ENCODE measurements at regions not wholly inside any gene's neighbourhood (a gene's known extent, or its start where the extent isn't known, plus 50 kb on each side); places are given as distances from the start of the nearest gene placed in this dataset.
A peak's percentile ranks its signal among the peaks of the same experiment; 100 is the strongest.

DNA sequence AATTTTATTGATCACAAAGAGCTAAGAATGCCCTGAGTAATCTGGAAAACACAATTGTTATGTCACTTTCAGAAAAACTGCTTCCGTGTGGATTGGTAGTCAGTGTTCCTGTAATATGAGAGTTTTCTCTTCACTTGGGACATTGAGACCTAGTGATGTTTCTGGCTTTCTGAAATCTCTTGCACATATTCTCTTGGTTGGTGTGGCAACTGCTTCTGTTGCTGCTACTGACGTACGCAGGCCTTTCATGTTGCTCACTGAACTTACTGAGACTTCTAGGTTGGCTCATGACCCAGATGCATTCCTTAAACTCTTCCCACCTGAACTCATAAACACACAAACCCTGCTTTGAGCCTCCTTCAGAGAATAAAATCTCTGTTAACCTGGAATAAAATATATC is 175.0 kb upstream of the PFN2 start:
- peaks cover 15% of the 10 kb centered on the region for H3K4me1 Mint-ChIP-seq
- ATAC-seq (no peak), DNase-seq (ENCODE audit: low spot score) (no peak)
- TF ChIP-seq, protein P1, sequence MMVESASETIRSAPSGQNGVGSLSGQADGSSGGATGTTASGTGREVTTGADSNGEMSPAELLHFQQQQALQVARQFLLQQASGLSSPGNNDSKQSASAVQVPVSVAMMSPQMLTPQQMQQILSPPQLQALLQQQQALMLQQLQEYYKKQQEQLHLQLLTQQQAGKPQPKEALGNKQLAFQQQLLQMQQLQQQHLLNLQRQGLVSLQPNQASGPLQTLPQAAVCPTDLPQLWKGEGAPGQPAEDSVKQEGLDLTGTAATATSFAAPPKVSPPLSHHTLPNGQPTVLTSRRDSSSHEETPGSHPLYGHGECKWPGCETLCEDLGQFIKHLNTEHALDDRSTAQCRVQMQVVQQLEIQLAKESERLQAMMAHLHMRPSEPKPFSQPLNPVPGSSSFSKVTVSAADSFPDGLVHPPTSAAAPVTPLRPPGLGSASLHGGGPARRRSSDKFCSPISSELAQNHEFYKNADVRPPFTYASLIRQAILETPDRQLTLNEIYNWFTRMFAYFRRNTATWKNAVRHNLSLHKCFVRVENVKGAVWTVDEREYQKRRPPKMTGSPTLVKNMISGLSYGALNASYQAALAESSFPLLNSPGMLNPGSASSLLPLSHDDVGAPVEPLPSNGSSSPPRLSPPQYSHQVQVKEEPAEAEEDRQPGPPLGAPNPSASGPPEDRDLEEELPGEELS (CRISPR knock-in tag; IDR thresholded peaks at IDR 0.05): no peak
- no peak for TF ChIP-seq ZNF138 (CRISPR knock-in tag; conservative IDR thresholded peaks at IDR 0.05)
- TF ChIP-seq, protein P2, sequence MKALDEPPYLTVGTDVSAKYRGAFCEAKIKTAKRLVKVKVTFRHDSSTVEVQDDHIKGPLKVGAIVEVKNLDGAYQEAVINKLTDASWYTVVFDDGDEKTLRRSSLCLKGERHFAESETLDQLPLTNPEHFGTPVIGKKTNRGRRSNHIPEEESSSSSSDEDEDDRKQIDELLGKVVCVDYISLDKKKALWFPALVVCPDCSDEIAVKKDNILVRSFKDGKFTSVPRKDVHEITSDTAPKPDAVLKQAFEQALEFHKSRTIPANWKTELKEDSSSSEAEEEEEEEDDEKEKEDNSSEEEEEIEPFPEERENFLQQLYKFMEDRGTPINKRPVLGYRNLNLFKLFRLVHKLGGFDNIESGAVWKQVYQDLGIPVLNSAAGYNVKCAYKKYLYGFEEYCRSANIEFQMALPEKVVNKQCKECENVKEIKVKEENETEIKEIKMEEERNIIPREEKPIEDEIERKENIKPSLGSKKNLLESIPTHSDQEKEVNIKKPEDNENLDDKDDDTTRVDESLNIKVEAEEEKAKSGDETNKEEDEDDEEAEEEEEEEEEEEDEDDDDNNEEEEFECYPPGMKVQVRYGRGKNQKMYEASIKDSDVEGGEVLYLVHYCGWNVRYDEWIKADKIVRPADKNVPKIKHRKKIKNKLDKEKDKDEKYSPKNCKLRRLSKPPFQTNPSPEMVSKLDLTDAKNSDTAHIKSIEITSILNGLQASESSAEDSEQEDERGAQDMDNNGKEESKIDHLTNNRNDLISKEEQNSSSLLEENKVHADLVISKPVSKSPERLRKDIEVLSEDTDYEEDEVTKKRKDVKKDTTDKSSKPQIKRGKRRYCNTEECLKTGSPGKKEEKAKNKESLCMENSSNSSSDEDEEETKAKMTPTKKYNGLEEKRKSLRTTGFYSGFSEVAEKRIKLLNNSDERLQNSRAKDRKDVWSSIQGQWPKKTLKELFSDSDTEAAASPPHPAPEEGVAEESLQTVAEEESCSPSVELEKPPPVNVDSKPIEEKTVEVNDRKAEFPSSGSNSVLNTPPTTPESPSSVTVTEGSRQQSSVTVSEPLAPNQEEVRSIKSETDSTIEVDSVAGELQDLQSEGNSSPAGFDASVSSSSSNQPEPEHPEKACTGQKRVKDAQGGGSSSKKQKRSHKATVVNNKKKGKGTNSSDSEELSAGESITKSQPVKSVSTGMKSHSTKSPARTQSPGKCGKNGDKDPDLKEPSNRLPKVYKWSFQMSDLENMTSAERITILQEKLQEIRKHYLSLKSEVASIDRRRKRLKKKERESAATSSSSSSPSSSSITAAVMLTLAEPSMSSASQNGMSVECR (CRISPR knock-in tag; IDR thresholded peaks at IDR 0.05; ENCODE audit: borderline replicate concordance): no peak
- TF ChIP-seq, protein P3, sequence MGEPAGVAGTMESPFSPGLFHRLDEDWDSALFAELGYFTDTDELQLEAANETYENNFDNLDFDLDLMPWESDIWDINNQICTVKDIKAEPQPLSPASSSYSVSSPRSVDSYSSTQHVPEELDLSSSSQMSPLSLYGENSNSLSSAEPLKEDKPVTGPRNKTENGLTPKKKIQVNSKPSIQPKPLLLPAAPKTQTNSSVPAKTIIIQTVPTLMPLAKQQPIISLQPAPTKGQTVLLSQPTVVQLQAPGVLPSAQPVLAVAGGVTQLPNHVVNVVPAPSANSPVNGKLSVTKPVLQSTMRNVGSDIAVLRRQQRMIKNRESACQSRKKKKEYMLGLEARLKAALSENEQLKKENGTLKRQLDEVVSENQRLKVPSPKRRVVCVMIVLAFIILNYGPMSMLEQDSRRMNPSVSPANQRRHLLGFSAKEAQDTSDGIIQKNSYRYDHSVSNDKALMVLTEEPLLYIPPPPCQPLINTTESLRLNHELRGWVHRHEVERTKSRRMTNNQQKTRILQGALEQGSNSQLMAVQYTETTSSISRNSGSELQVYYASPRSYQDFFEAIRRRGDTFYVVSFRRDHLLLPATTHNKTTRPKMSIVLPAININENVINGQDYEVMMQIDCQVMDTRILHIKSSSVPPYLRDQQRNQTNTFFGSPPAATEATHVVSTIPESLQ (CRISPR knock-in tag; IDR thresholded peaks at IDR 0.05): no peak
- TF ChIP-seq ZNF416 (CRISPR knock-in tag; IDR thresholded peaks at IDR 0.05): no peak
- TF ChIP-seq GRHL2 (CRISPR knock-in tag; IDR thresholded peaks at IDR 0.05; ENCODE audit: insufficient replicate concordance, severe bottlenecking): no peak
- TF ChIP-seq, protein P4, sequence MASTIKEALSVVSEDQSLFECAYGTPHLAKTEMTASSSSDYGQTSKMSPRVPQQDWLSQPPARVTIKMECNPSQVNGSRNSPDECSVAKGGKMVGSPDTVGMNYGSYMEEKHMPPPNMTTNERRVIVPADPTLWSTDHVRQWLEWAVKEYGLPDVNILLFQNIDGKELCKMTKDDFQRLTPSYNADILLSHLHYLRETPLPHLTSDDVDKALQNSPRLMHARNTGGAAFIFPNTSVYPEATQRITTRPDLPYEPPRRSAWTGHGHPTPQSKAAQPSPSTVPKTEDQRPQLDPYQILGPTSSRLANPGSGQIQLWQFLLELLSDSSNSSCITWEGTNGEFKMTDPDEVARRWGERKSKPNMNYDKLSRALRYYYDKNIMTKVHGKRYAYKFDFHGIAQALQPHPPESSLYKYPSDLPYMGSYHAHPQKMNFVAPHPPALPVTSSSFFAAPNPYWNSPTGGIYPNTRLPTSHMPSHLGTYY (CRISPR knock-in tag; IDR thresholded peaks at IDR 0.05): no peak
- TF ChIP-seq, protein P5, sequence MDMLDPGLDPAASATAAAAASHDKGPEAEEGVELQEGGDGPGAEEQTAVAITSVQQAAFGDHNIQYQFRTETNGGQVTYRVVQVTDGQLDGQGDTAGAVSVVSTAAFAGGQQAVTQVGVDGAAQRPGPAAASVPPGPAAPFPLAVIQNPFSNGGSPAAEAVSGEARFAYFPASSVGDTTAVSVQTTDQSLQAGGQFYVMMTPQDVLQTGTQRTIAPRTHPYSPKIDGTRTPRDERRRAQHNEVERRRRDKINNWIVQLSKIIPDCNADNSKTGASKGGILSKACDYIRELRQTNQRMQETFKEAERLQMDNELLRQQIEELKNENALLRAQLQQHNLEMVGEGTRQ (CRISPR knock-in tag; IDR thresholded peaks at IDR 0.05): no peak
- no peak for TF ChIP-seq TEAD4 (CRISPR knock-in tag; IDR thresholded peaks at IDR 0.05)
- H3K9me3 Mint-ChIP-seq: no peaks in the 10 kb centered on the region
- CTCF ChIA-PET: no interaction called here
- no peaks in the 10 kb centered on the region for H3K36me3 Mint-ChIP-seq
- no peak overlapping the region for H3K27ac Mint-ChIP-seq
- H3K4me3 Mint-ChIP-seq: no peak overlapping the region
- H3K27me3 Mint-ChIP-seq (ENCODE audit: low read depth): no peaks in the 10 kb centered on the region; the same call in 1 of the 2 replicates
- POLR2A ChIA-PET: no interaction called here

DNA sequence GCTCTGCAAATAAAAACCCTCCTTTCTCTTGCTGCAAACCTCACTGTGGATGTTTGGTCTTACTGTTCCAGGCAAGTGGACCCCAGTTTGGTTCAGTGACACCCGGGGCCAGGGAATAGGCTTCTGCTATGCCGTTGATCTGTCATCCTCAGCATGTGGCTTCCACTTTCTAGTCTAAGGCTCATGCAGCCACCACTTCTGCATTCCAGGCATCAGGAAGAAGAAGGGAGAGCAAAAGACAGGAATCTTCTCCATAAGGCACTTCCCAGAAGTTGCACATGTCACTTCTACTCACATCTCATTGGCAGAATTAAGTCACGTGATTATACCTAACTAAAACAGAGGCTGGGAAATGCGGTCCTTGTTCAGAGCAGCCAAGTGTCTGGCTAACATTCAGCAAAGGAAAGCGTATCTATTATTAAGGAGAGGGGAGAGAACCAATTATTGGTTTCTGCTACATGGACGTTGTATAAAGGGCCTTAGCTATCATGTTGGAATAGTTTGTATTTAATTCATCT is 173.6 kb upstream of the PFN2 start:
- peak; percentile 44; the same call in 1 of the 2 replicates for ATAC-seq
- Mint-ChIP-seq H3K4me1 (peaks cover 15% of the 10 kb centered on the region), H3K27ac (no peak overlapping the region), H3K27me3 (ENCODE audit: low read depth) (no peaks in the 10 kb centered on the region; the same call in 1 of the 2 replicates), H3K36me3 (no peaks in the 10 kb centered on the region), H3K4me3 (no peak overlapping the region), H3K9me3 (no peaks in the 10 kb centered on the region)
- CTCF ChIA-PET: no interaction called here
- no peak for DNase-seq (ENCODE audit: low spot score)
- POLR2A ChIA-PET: no interaction called here
- TF ChIP-seq SMAD4 (CRISPR knock-in tag; IDR thresholded peaks at IDR 0.05) (no peak), TEAD1 (CRISPR knock-in tag; IDR thresholded peaks at IDR 0.05) (no peak), TCF7 (CRISPR knock-in tag; IDR thresholded peaks at IDR 0.05; ENCODE audit: low read depth) (no peak), ZNF671 (CRISPR knock-in tag; IDR thresholded peaks at IDR 0.05) (no peak), ESRRA (CRISPR knock-in tag; IDR thresholded peaks at IDR 0.05; ENCODE audit: borderline replicate concordance) (no peak)
- TF ChIP-seq, protein P6, sequence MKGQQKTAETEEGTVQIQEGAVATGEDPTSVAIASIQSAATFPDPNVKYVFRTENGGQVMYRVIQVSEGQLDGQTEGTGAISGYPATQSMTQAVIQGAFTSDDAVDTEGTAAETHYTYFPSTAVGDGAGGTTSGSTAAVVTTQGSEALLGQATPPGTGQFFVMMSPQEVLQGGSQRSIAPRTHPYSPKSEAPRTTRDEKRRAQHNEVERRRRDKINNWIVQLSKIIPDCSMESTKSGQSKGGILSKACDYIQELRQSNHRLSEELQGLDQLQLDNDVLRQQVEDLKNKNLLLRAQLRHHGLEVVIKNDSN (CRISPR knock-in tag; IDR thresholded peaks at IDR 0.05): no peak; the same call in 1 of the 2 replicates
- TF ChIP-seq, protein P7, sequence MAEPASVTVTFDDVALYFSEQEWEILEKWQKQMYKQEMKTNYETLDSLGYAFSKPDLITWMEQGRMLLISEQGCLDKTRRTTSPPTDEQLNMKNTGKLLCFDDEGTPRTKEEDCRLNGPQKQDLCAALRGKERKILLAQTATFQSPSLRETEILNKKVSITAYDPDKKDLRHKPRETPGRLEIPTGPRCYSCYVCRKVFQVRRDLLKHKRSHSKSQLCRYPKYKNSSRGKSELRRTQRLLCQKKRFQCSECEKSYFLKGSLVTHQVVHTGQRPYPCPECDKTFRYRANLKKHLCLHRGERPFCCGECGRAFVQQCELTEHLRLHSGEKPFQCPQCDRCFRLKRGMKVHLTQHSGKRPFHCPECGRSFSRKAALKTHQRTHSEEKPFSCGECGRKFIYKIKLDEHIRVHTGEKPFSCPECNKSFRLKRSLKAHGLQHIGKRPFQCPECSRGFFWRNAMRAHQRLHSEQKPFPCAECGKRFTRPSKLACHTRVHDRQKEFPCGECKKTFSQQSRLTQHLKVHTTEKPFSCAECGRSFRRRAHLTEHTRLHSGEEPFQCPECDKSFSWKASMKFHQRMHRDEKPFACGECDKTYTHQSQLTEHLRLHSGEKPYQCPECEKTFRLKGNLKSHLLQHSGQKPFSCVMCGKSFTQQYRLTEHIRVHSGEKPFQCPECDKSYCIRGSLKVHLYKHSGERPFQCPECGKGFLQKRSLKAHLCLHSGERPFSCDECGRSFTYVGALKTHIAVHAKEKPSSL (CRISPR knock-in tag; conservative IDR thresholded peaks at IDR 0.05): no peak
- TF ChIP-seq, protein P5 (CRISPR knock-in tag; IDR thresholded peaks at IDR 0.05): peak; percentile 76
